Adrenal gland (tissue), 5 donors: ENCODE measurements at regions not wholly inside any gene's neighbourhood (a gene's known extent, or its start where the extent isn't known, plus 50 kb on each side); places are given as distances from the start of the nearest gene placed in this dataset.

Experiments
- CTCF ChIP-seq, 6 experiments: fragments of 450-650 bp in 4 of 6; fragments of 200-600 bp in 2 of 6; sonication (generic) in 1 of 6; IDR thresholded peaks; 1 replicate in 5 of 6; 2 replicates in 1 of 6; pipeline versions ENCODE4 v1.5.1 to v1.8.0; 2016 to 2021; ENCODE audit warnings: antibody characterized with exemption in 6 of 6, mild to moderate bottlenecking in 2 of 6, moderate library complexity in 1 of 6
- POLR2A ChIP-seq, 2 donors: fragments of 450-650 bp; IDR thresholded peaks; one replicate each; pipeline ENCODE4 v1.6.1; 2017; ENCODE audit warnings: antibody characterized with exemption in 2 of 2, mild to moderate bottlenecking in 2 of 2, moderate library complexity in 1 of 2
- donor health status: DM: no; HTN: no; CAD: no.

DNA sequence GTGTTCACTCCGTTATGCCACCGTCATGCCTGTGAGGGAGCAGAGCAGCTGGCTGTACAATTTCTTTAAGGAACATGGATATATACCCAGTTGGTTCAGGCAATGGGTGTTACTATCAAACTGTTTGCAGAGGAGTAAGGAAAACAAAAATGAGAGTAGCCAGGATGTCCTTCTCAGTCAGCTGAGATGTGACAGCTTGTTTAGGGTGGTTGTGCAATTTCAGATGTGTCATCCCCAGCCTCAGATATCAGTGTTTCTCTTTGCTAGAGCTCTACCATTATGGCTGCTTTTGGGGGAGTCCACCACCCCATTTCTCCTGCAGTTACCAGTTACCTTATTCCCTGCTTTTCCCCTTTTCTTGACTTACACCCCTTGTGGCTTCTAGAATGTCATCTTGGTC, 135.2 kb upstream of the SLC24A2 start:
- TF ChIP-seq POLR2A (IDR thresholded peaks at IDR 0.05) (no peak), CTCF (IDR thresholded peaks at IDR 0.05) (no peak)
